ENCODE measurements at regions not wholly inside any gene's neighbourhood (a gene's known extent, or its start where the extent isn't known, plus 50 kb on each side); places are given as distances from the start of the nearest gene placed in this dataset.

- TF ChIP-seq, protein P1, sequence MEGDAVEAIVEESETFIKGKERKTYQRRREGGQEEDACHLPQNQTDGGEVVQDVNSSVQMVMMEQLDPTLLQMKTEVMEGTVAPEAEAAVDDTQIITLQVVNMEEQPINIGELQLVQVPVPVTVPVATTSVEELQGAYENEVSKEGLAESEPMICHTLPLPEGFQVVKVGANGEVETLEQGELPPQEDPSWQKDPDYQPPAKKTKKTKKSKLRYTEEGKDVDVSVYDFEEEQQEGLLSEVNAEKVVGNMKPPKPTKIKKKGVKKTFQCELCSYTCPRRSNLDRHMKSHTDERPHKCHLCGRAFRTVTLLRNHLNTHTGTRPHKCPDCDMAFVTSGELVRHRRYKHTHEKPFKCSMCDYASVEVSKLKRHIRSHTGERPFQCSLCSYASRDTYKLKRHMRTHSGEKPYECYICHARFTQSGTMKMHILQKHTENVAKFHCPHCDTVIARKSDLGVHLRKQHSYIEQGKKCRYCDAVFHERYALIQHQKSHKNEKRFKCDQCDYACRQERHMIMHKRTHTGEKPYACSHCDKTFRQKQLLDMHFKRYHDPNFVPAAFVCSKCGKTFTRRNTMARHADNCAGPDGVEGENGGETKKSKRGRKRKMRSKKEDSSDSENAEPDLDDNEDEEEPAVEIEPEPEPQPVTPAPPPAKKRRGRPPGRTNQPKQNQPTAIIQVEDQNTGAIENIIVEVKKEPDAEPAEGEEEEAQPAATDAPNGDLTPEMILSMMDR (IDR thresholded peaks at IDR 0.05; ENCODE audit: extremely low read depth in 1 of 2, insufficient read depth in 1 of 2, low read depth in 1 of 2, low read length in 2 of 2): no peak
- TF ChIP-seq POLR2A (IDR thresholded peaks at IDR 0.05; ENCODE audit: low read depth, low read length): no peak
- TF ChIP-seq, protein P2, sequence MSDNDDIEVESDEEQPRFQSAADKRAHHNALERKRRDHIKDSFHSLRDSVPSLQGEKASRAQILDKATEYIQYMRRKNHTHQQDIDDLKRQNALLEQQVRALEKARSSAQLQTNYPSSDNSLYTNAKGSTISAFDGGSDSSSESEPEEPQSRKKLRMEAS (IDR thresholded peaks at IDR 0.05; ENCODE audit: insufficient read depth, insufficient read length): no peak
- TF ChIP-seq EZH2 (IDR thresholded peaks at IDR 0.05; ENCODE audit: borderline replicate concordance, low read depth, low read length, severe bottlenecking): no peak
- TF ChIP-seq POLR2AphosphoS5 (IDR thresholded peaks at IDR 0.05; ENCODE audit: insufficient read depth, low read depth, low read length): no peak
- TF ChIP-seq JUN (IDR thresholded peaks at IDR 0.05; ENCODE audit: borderline replicate concordance, insufficient read depth, insufficient read length, low read depth): no peak
- TF ChIP-seq FOS (IDR thresholded peaks at IDR 0.05; ENCODE audit: borderline replicate concordance, insufficient read depth, low read length): no peak
- TF ChIP-seq GATA2 (IDR thresholded peaks at IDR 0.05; ENCODE audit: insufficient read depth, insufficient read length, low read depth, low read length): no peak
Measured at GRCh38 chr4:106495476-106495875, 126.9 kb upstream of the GIMD1 start.

Measured in endothelial cell of umbilical vein (primary cell).